Cardiac muscle cell (in vitro differentiated cells and primary cell): ENCODE measurements at regions not wholly inside any gene's neighbourhood (a gene's known extent, or its start where the extent isn't known, plus 50 kb on each side); places are given as distances from the start of the nearest gene placed in this dataset.

Experiments
- DNase-seq, 2 donors: peaks; one replicate each; pipeline versions ENCODE4 v3.0.0 to v3.0.0-alpha.2; 2010 to 2017; ENCODE audit warnings: low read depth in 1 of 2, low spot score in 1 of 2
- H3K27ac ChIP-seq: fragments of 200-600 bp; sonication (generic); 2 replicates; pipeline ENCODE4 v1.5.1; 2016
- H3K27me3 ChIP-seq: fragments of 200-600 bp; sonication (generic); 2 replicates; pipeline ENCODE4 v1.6.0; 2016; ENCODE audit warnings: control low read depth
- H3K36me3 ChIP-seq: fragments of 200-600 bp; sonication (generic); 2 replicates; pipeline ENCODE4 v1.5.1; 2016; ENCODE audit warnings: control low read depth
- H3K4me1 ChIP-seq: fragments of 200-600 bp; sonication (generic); 2 replicates; pipeline ENCODE4 v1.8.1; 2017; ENCODE audit warnings: low read depth, mild to moderate bottlenecking, mixed run types
- H3K4me3 ChIP-seq: fragments of 200-600 bp; sonication (generic); 2 replicates; pipeline ENCODE4 v1.5.1; 2016; ENCODE audit warnings: mild to moderate bottlenecking
- H3K9me3 ChIP-seq: fragments of 200-600 bp; sonication (generic); 2 replicates; pipeline ENCODE4 v1.5.1; 2017; ENCODE audit warnings: low read depth, mild to moderate bottlenecking, control low read depth
- CTCF ChIP-seq: IDR thresholded peaks from 2 replicates; pipeline ENCODE4 v1.5.1; 2012; ENCODE audit warnings: low read depth, mild to moderate bottlenecking, low read length

- H3K27ac ChIP-seq = no peak overlapping the region
- no peaks in the 10 kb centered on the region for H3K36me3 ChIP-seq
- H3K27me3 ChIP-seq = no peaks in the 10 kb centered on the region
- no peak for TF ChIP-seq CTCF
- H3K4me1 ChIP-seq = no peaks in the 10 kb centered on the region
- no peak overlapping the region for H3K4me3 ChIP-seq
- peak in 1 of 2 donors; percentile 3 for DNase-seq
- H3K9me3 ChIP-seq = no peaks in the 10 kb centered on the region
Measured at GRCh38 chr17:71304498-71305158, 816.2 kb upstream of the SOX9 start.

GRCh38 chr17:71313866-71314265 lies 807.0 kb upstream of the SOX9 start:
- Histone ChIP-seq H3K36me3 (no peaks in the 10 kb centered on the region), H3K9me3 (no peaks in the 10 kb centered on the region), H3K27me3 (peaks cover 36% of the 10 kb centered on the region), H3K27ac (no peak overlapping the region), H3K4me3 (no peak overlapping the region), H3K4me1 (no peaks in the 10 kb centered on the region)
- TF ChIP-seq CTCF = no peak
- no peak for DNase-seq

GRCh38 chr17:71315568-71315967 lies 805.3 kb upstream of the SOX9 start:
- no peaks in the 10 kb centered on the region for H3K36me3 ChIP-seq
- no peaks in the 10 kb centered on the region for H3K4me1 ChIP-seq
- no peaks in the 10 kb centered on the region for H3K9me3 ChIP-seq
- no peak for DNase-seq
- no peak for TF ChIP-seq CTCF
- no peak overlapping the region for H3K27ac ChIP-seq
- H3K27me3 ChIP-seq = peaks cover 54% of the 10 kb centered on the region
- H3K4me3 ChIP-seq = no peak overlapping the region

GRCh38 chr17:71316176-71316897 lies 804.5 kb upstream of the SOX9 start:
- Histone ChIP-seq H3K27me3 (peaks cover 59% of the 10 kb centered on the region), H3K36me3 (no peaks in the 10 kb centered on the region), H3K4me3 (no peak overlapping the region), H3K27ac (no peak overlapping the region), H3K9me3 (no peaks in the 10 kb centered on the region), H3K4me1 (no peaks in the 10 kb centered on the region)
- DNase-seq = no peak
- TF ChIP-seq CTCF = no peak

- H3K27me3 ChIP-seq = peaks cover 77% of the 10 kb centered on the region
- H3K36me3 ChIP-seq = no peaks in the 10 kb centered on the region
- no peak for TF ChIP-seq CTCF
- H3K4me3 ChIP-seq = no peak overlapping the region
- no peaks in the 10 kb centered on the region for H3K4me1 ChIP-seq
- no peaks in the 10 kb centered on the region for H3K9me3 ChIP-seq
- DNase-seq = no peak
- H3K27ac ChIP-seq = no peak overlapping the region
Measured at GRCh38 chr17:71320009-71320796, 800.6 kb upstream of the SOX9 start.
